Activated CD4-positive, alpha-beta T cell treated with anti-CD3 and anti-CD28 coated beads for 36 hours (primary cell): ENCODE measurements at regions not wholly inside any gene's neighbourhood (a gene's known extent, or its start where the extent isn't known, plus 50 kb on each side); places are given as distances from the start of the nearest gene placed in this dataset.

Source experiments
- ATAC-seq: fragments of 200-7000 bp; cut with Tn5 transposase; one replicate; pipeline ENCODE4 v1.10.0; 2021; ENCODE audit warnings: mild to moderate bottlenecking, moderate library complexity
- CTCF ChIA-PET: fragments of 350-600 bp; sonication (Branson Sonifier 250); formaldehyde crosslinking; loops from one replicate; lab custom pipeline; 2021; ENCODE audit warnings: antibody characterized with exemption; lab: Charles Lee
- POLR2A ChIA-PET: fragments of 350-600 bp; sonication (Branson Sonifier 250); formaldehyde crosslinking; loops from one replicate; lab custom pipeline; 2021; ENCODE audit warnings: antibody characterized with exemption, inconsistent platforms; lab: Charles Lee
- DNase-seq: peaks from one replicate; pipeline ENCODE4 v3.0.0-alpha.2; 2020
- H3K27ac Mint-ChIP-seq: one replicate; pipeline ENCODE4 v1.8.0; 2021; ENCODE audit warnings: mixed read lengths
- H3K27me3 Mint-ChIP-seq: one replicate; pipeline ENCODE4 v1.8.0; 2021; ENCODE audit warnings: mixed read lengths
- H3K36me3 Mint-ChIP-seq: one replicate; pipeline ENCODE4 v1.8.0; 2021; ENCODE audit warnings: low read depth, mixed read lengths
- H3K4me1 Mint-ChIP-seq: one replicate; pipeline ENCODE4 v1.8.0; 2021; ENCODE audit warnings: mixed read lengths
- H3K4me3 Mint-ChIP-seq: one replicate; pipeline ENCODE4 v1.8.0; 2021; ENCODE audit warnings: mild to moderate bottlenecking, moderate library complexity, mixed read lengths
- H3K9me3 Mint-ChIP-seq: one replicate; pipeline ENCODE4 v1.8.0; 2021; ENCODE audit warnings: low read depth, mixed read lengths
- intact Hi-C, 2 experiments: fragments of 100-400 bp; cut with DNase I in 1 of 2; cut with micrococcal nuclease in 1 of 2; formaldehyde crosslinking; loops; one replicate each; pipeline versions ENCODE4 v1.14.2 to v1.15.1; 2022 to 2024; cut with DNase I, micrococcal nuclease

DNA sequence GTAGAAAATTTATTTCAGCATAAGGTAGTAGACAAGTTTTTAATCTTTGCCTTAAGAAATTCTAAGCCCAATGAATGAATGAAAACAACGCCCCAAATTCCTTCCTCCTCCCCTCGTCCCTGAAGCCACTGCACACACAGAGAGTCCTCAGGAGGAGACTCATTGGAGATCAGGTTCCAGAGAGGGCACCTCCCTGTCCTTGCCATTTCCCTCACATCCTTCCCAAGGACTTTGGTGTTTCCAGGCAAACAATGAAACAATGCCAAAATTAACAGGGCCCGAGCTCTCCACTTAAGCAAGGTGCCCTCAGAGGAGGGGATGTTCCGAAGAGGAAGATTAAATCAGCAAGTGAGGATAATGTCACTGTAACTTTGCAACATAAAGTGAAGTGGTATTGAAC, 240.7 kb downstream of the DCDC2C start:
- DNase-seq, result no peak
- no peak overlapping the region for H3K27ac Mint-ChIP-seq
- ChIA-PET POLR2A (no interaction called here), CTCF (no interaction called here)
- H3K4me1 Mint-ChIP-seq, result no peaks in the 10 kb centered on the region
- no peaks in the 10 kb centered on the region for H3K36me3 Mint-ChIP-seq
- H3K9me3 Mint-ChIP-seq, result no peaks in the 10 kb centered on the region
- no peak overlapping the region for H3K4me3 Mint-ChIP-seq
- no peak for ATAC-seq
- H3K27me3 Mint-ChIP-seq, result no peaks in the 10 kb centered on the region
- intact Hi-C loops, result no loop called here

DNA sequence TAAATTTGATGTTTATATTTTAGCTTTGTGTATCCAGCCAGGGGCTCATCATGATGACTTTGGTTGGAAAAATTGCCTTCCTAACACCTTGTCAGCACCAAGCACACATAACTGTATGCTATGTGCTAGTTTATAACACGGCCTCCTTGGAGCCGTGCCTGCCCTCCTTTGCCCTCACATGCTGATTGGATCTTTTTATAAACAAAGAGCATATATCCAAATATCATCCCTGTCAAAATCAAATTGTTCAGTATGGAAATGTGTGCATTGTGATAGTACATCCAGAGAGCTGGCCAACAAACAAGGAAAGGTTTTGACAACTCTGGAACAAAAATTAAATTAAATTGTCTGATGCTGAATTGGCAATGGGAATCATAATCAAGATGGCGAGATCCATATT, 241.5 kb downstream of the DCDC2C start:
- H3K4me3 Mint-ChIP-seq, result no peak overlapping the region
- ATAC-seq (no peak), DNase-seq (no peak)
- ChIA-PET POLR2A (no interaction called here), CTCF (interaction anchor here (1.0 kb wide), 1 partner anchor 11 kb away, joined by 3 read pairs; no protein-coding TSS in a partner anchor)
- H3K27me3 Mint-ChIP-seq, result no peaks in the 10 kb centered on the region
- no peaks in the 10 kb centered on the region for H3K36me3 Mint-ChIP-seq
- no peaks in the 10 kb centered on the region for H3K4me1 Mint-ChIP-seq
- no peaks in the 10 kb centered on the region for H3K9me3 Mint-ChIP-seq
- H3K27ac Mint-ChIP-seq, result no peak overlapping the region
- intact Hi-C loops, result no loop called here

DNA sequence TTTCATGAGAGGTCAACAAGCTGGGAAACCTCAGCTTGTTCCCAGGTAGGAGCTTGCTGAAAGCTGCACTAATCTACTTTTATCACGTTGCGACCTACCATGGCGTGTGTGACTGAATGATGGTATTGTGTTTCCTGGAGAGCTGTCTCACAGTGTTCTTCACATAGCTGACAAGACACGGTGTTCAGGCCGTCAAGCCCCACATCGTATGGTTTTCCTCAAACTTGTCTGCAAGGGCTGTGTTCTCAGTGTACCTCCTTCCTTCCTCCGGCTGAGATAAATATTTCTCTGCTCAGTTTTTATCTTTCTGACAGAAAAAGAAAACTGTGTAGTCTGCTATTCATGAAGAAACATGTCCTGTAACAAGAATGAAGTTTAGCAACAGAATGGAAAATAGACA, 244.8 kb downstream of the DCDC2C start:
- H3K27me3 Mint-ChIP-seq, result no peaks in the 10 kb centered on the region
- no peaks in the 10 kb centered on the region for H3K36me3 Mint-ChIP-seq
- no peaks in the 10 kb centered on the region for H3K4me1 Mint-ChIP-seq
- POLR2A ChIA-PET, result no interaction called here
- intact Hi-C loops, result no loop called here
- no peaks in the 10 kb centered on the region for H3K9me3 Mint-ChIP-seq
- H3K4me3 Mint-ChIP-seq, result no peak overlapping the region
- ATAC-seq, result no peak
- CTCF ChIA-PET, result no interaction called here
- H3K27ac Mint-ChIP-seq, result no peak overlapping the region
- DNase-seq, result no peak

DNA sequence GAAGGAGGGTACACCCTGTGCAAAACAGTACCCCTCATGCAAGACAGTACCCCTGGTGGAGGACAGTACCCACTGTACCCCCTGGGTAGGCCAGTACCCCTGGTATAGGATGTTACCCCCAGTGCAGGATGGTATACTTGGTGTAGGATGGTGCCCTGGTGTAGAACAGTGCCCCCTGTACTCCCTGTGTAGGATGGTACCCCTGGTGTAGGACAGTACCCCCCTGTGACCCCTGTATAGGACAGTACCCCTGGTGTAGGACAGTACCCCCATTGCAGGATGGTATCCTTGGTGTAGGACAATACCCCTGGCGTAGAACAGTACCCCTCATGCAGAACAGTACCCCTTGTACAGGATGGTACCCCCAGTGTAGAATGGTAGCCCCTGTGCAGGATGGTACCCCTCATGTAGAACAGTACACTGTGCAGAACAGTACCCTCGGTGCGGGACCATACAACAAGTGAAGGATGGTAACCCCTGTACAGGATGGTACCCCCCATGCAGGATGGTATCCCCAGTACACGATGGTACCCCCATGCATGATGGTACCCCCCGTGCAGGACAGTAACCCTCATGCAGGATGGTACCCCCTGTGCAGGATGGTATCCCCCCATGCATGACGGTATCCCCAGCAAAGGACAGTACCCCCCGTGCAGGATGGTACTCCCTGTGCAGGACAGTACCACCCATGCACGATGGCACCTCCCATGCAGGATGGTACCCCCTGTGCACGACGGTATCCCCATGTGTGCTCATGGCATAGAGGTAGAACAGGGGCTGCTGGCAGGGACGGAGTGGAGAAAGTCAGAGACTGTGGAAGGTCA, 248.0 kb downstream of the DCDC2C start:
- intact Hi-C loops, result no loop called here
- Mint-ChIP-seq H3K9me3 (no peaks in the 10 kb centered on the region), H3K36me3 (no peaks in the 10 kb centered on the region), H3K27ac (no peak overlapping the region), H3K27me3 (no peaks in the 10 kb centered on the region), H3K4me1 (no peaks in the 10 kb centered on the region), H3K4me3 (no peak overlapping the region)
- DNase-seq (no peak), ATAC-seq (no peak)
- ChIA-PET POLR2A (no interaction called here), CTCF (interaction anchor here (1.4 kb wide), 1 partner anchor 8 kb away, joined by 3 read pairs; no protein-coding TSS in a partner anchor)

DNA sequence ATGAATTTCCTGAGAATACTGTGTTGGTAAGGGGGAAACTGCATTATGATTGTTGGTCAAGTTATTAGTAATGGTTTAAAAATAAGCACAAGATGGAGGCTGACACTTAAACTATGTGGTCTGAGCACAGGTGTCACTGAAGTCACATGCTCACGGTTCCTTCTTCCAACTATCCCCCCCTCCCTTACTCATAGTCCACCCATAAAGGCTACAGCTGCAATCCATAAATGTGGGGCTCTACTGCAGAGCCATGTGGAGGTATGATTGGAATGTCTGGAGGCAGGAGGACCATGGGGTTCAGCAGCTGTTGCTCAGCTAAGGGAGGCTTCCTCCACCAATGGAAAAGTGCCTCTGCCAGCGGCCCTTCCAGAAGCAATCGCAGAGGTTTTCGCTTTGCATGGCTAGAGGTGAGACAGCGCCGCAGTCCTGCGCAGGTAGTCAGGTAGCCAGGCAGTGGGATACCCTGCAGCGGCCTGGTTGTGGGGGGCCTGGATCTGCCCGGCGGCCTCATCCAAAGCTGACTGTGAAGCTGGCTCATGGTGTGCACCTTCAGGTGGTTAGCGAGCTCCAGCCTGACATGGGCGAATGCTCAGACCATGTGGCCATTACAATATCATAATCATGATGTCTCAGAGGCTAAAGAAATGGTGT, 249.6 kb downstream of the DCDC2C start:
- intact Hi-C loops, result no loop called here
- no peak for DNase-seq
- Mint-ChIP-seq H3K9me3 (no peaks in the 10 kb centered on the region), H3K27ac (no peak overlapping the region), H3K4me3 (no peak overlapping the region), H3K4me1 (no peaks in the 10 kb centered on the region), H3K36me3 (no peaks in the 10 kb centered on the region), H3K27me3 (no peaks in the 10 kb centered on the region)
- CTCF ChIA-PET, result no interaction called here
- POLR2A ChIA-PET, result no interaction called here
- no peak for ATAC-seq

DNA sequence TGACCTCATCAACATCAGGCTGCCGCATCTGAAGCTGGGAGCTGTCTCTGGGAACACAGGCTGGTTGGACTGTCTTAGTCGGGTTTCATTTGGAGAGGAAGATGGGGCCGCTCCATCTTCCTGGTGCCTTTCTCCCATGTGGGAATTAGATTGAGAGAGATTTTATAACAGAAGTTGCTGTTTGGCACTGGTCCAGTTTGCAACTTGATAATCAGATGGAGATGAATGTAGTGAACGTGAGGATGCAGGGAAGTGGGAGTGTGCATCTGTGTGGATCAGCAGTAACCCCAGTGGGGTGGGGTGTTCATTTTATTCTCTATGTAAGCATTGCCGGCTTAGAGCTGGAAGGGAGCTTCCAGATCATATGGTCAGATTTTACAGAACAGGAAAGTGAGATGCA, 250.9 kb downstream of the DCDC2C start:
- Mint-ChIP-seq H3K36me3 (no peaks in the 10 kb centered on the region), H3K27me3 (no peaks in the 10 kb centered on the region), H3K9me3 (no peaks in the 10 kb centered on the region), H3K4me1 (no peaks in the 10 kb centered on the region), H3K27ac (no peak overlapping the region), H3K4me3 (no peak overlapping the region)
- ChIA-PET POLR2A (no interaction called here), CTCF (no interaction called here)
- ATAC-seq, result no peak
- intact Hi-C loops, result no loop called here
- DNase-seq, result no peak

DNA sequence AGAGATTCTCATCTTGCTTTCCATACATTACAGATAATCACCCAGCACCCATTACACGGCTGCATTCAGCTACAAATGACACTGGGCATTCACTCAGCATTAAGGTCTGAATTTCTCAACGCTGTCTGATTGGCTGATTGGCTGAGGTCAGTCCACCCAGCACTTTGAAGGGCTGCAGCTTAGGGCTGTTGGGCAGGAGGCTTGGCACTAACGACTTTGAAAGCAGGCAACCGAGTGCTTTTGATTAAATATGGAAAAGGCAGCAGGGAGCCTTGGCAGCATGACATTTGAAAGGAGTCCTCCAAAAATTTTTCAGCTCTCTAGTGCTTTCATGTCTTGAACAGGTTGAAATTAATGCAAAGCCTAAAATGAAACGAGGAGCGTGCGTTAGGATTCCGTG, 253.0 kb downstream of the DCDC2C start:
- no peak overlapping the region for H3K27ac Mint-ChIP-seq
- intact Hi-C loops, result loop anchor here in 1 of 2 experiments (5.0 kb wide), 1 partner anchor 806 kb away; no protein-coding TSS in a partner anchor
- ChIA-PET POLR2A (interaction anchor here (0.7 kb wide), 1 partner anchor 149 kb away, joined by 3 read pairs; no protein-coding TSS in a partner anchor), CTCF (interaction anchor here (1.1 to 1.2 kb wide), 2 partner anchors 8 to 11 kb away, joined by 3 read pairs; no protein-coding TSS in a partner anchor)
- no peak overlapping the region for H3K4me3 Mint-ChIP-seq
- no peaks in the 10 kb centered on the region for H3K4me1 Mint-ChIP-seq
- no peaks in the 10 kb centered on the region for H3K36me3 Mint-ChIP-seq
- H3K9me3 Mint-ChIP-seq, result no peaks in the 10 kb centered on the region
- DNase-seq (no peak), ATAC-seq (no peak)
- no peaks in the 10 kb centered on the region for H3K27me3 Mint-ChIP-seq

DNA sequence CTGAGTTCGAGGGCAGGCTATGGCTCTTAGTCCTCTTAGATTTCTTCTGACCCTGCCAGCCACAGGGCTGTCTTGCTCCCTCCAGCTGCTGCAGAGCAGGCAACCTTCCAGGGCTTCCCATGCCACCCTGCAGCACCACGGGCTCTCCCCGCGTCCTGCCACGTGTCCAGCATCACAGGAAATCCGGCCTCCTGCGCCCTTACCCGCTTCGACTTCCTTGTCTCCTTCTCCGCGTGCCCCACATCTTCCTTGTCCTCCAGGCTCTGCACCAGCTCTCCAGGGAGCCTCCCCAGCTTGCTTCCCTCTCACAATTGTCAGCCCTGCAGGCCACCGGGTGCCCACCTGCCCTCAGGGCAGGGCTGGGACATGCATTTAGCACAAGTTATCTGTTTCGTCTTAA, 253.5 kb downstream of the DCDC2C start:
- no peaks in the 10 kb centered on the region for H3K4me1 Mint-ChIP-seq
- H3K27ac Mint-ChIP-seq, result no peak overlapping the region
- intact Hi-C loops, result loop anchor here in 1 of 2 experiments (5.0 kb wide), 1 partner anchor 805 kb away; no protein-coding TSS in a partner anchor
- H3K36me3 Mint-ChIP-seq, result no peaks in the 10 kb centered on the region
- ChIA-PET POLR2A (interaction anchor here (0.7 kb wide), 1 partner anchor 148 kb away, joined by 3 read pairs; no protein-coding TSS in a partner anchor), CTCF (interaction anchor here (1.1 kb wide), 1 partner anchor 8 kb away, joined by 3 read pairs; no protein-coding TSS in a partner anchor)
- H3K9me3 Mint-ChIP-seq, result no peaks in the 10 kb centered on the region
- no peak for DNase-seq
- H3K4me3 Mint-ChIP-seq, result no peak overlapping the region
- no peak for ATAC-seq
- no peaks in the 10 kb centered on the region for H3K27me3 Mint-ChIP-seq

DNA sequence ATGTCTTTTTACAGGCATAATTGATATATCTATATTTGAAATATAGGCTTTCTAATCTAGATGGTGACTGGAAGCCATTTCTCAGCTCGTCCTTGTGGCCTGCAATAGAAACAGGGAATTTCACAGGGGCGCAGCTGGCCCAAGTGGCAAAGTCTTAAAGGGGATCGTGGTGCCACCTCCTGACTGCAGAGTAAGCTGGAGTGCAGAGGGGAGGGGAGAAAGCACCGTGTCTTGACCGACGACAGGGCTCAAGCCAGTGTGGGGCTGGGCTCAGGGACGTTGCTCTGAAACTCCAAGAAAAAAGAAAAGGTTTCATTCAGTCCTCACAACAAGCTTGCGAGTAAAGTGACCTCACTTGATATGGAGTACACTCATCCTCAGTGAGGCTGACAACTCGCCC, 255.1 kb downstream of the DCDC2C start:
- no peaks in the 10 kb centered on the region for H3K9me3 Mint-ChIP-seq
- H3K36me3 Mint-ChIP-seq, result no peaks in the 10 kb centered on the region
- POLR2A ChIA-PET, result no interaction called here
- no peak overlapping the region for H3K27ac Mint-ChIP-seq
- intact Hi-C loops, result loop anchor here in 1 of 2 experiments (5.0 kb wide), 1 partner anchor 804 kb away; no protein-coding TSS in a partner anchor
- no peak for DNase-seq
- no peaks in the 10 kb centered on the region for H3K4me1 Mint-ChIP-seq
- no peaks in the 10 kb centered on the region for H3K27me3 Mint-ChIP-seq
- CTCF ChIA-PET, result interaction anchor here (0.7 to 1.4 kb wide), 2 partner anchors 9 to 1159 kb away, joined by 3 read pairs; no protein-coding TSS in a partner anchor
- H3K4me3 Mint-ChIP-seq, result no peak overlapping the region
- ATAC-seq, result no peak

DNA sequence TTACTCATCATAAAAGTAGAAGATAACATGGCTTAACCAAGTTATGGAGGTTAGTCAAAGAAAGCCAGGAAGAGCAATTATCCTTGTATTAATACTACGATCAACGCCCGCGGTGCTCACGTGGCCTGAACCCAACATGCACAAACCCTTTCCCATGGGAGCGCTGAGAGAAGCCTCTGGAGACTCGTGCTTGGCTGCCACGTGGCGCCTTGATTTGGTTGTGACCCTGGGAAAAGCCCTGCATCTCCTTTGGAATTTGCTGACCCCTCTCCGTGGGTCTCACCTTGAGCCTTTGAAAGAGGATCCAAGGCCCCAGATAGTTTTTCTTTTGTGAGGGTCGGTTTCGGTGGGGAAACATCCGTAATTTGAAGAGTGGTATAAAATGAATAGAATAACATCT, 255.6 kb downstream of the DCDC2C start:
- Mint-ChIP-seq H3K36me3 (no peaks in the 10 kb centered on the region), H3K27ac (no peak overlapping the region), H3K9me3 (no peaks in the 10 kb centered on the region), H3K4me1 (no peaks in the 10 kb centered on the region), H3K4me3 (no peak overlapping the region), H3K27me3 (no peaks in the 10 kb centered on the region)
- intact Hi-C loops, result loop anchor here in 1 of 2 experiments (5.0 kb wide), 1 partner anchor 803 kb away; no protein-coding TSS in a partner anchor
- DNase-seq (no peak), ATAC-seq (no peak)
- ChIA-PET POLR2A (no interaction called here), CTCF (interaction anchor here (0.6 to 1.2 kb wide), 7 partner anchors 8 to 1734 kb away, joined by 3 to 4 read pairs (median 3); no protein-coding TSS in a partner anchor)

DNA sequence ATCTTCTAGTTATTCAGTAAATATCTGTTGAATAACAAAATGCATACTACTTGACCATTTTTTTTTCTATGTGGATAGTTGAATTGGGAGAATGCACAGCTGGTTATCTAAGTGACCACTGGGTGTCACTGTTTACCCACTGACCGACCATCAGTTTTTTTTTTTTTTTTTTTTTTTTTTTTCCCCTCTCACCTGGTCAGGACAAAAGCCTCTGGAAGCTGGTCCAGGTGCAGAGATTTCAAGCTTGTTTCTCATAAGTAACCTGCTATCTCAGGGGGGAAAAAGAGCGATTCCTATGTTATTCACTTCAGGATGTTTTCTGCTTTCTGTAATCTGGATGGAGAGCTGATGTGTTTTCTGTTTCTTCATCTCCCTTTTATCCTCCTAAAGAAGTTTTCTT, 256.0 kb downstream of the DCDC2C start:
- no peak for DNase-seq
- intact Hi-C loops, result loop anchor here in 1 of 2 experiments (5.0 kb wide), 1 partner anchor 803 kb away; no protein-coding TSS in a partner anchor
- Mint-ChIP-seq H3K4me1 (no peaks in the 10 kb centered on the region), H3K9me3 (no peaks in the 10 kb centered on the region), H3K4me3 (no peak overlapping the region), H3K27ac (no peak overlapping the region), H3K36me3 (no peaks in the 10 kb centered on the region), H3K27me3 (no peaks in the 10 kb centered on the region)
- ChIA-PET CTCF (interaction anchor here (0.6 to 1.2 kb wide), 10 partner anchors 9 to 1734 kb away, joined by 3 to 4 read pairs (median 3); no protein-coding TSS in a partner anchor), POLR2A (no interaction called here)
- no peak for ATAC-seq
